Suprapubic skin (tissue), 3 donors: ENCODE measurements at regions not wholly inside any gene's neighbourhood (a gene's known extent, or its start where the extent isn't known, plus 50 kb on each side); places are given as distances from the start of the nearest gene placed in this dataset.

Source experiments
- POLR2A ChIP-seq, 2 donors: fragments of 450-650 bp; IDR thresholded peaks; one replicate each; pipeline ENCODE4 v1.6.1; 2017; ENCODE audit warnings: antibody characterized with exemption in 2 of 2, mild to moderate bottlenecking in 2 of 2, moderate library complexity in 2 of 2
- TF ChIP-seq, protein P1 (sequence below), 2 donors: fragments of 200-600 bp in 1 of 2; fragments of 450-650 bp in 1 of 2; sonication (generic) in 1 of 2; IDR thresholded peaks; one replicate each; pipeline ENCODE4 v1.5.1; 2016 to 2019; ENCODE audit warnings: antibody characterized with exemption in 2 of 2, mild to moderate bottlenecking in 1 of 2, moderate library complexity in 1 of 2

DNA sequence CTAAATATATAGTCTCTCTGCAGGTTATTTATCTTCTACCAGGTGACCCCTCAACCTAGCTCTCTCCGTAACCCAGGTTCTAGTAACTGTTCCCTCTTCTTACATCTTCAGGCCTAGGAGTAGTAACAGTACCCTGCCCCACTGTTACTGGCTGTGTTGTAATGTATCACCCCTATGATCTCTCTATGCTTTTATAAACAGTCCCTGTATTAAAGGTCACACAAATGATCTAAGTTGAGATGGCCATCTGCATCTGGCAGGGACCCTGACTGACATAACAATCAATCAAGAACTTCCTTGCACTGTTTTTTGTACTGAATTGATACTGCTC lies 219.7 kb upstream of the STK17B start:
- TF ChIP-seq, protein P1, sequence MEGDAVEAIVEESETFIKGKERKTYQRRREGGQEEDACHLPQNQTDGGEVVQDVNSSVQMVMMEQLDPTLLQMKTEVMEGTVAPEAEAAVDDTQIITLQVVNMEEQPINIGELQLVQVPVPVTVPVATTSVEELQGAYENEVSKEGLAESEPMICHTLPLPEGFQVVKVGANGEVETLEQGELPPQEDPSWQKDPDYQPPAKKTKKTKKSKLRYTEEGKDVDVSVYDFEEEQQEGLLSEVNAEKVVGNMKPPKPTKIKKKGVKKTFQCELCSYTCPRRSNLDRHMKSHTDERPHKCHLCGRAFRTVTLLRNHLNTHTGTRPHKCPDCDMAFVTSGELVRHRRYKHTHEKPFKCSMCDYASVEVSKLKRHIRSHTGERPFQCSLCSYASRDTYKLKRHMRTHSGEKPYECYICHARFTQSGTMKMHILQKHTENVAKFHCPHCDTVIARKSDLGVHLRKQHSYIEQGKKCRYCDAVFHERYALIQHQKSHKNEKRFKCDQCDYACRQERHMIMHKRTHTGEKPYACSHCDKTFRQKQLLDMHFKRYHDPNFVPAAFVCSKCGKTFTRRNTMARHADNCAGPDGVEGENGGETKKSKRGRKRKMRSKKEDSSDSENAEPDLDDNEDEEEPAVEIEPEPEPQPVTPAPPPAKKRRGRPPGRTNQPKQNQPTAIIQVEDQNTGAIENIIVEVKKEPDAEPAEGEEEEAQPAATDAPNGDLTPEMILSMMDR (IDR thresholded peaks at IDR 0.05), result no peak
- no peak for TF ChIP-seq POLR2A (IDR thresholded peaks at IDR 0.05)
